Activated naive CD8-positive, alpha-beta T cell treated with anti-CD3 and anti-CD28 coated beads, Interleukin-2, amount 10 ng/mL, durations not matched to agents 7 days and 5 days (primary cell): ENCODE measurements at regions not wholly inside any gene's neighbourhood (a gene's known extent, or its start where the extent isn't known, plus 50 kb on each side); places are given as distances from the start of the nearest gene placed in this dataset.
"Not testable (repeated sequence)": the region's sequence is repeated elsewhere in the genome, so short reads cannot be mapped to it uniquely, and the experiment has no call there.

Experiments used
- ATAC-seq: fragments of 150-1000 bp; cut with Tn5 transposase; one replicate; pipeline ENCODE4 v1.10.0; 2021; ENCODE audit warnings: low read depth, moderate library complexity
- POLR2A ChIA-PET: fragments of 350-600 bp; sonication (Branson Sonifier 250); formaldehyde crosslinking; loops from one replicate; lab custom pipeline; 2021; ENCODE audit warnings: antibody characterized with exemption; lab: Charles Lee
- DNase-seq: peaks from one replicate; pipeline ENCODE4 v3.0.0; 2021
- H3K27ac Mint-ChIP-seq: one replicate; pipeline ENCODE4 v1.8.0; 2022; ENCODE audit warnings: mild to moderate bottlenecking, mixed read lengths
- H3K27me3 Mint-ChIP-seq: one replicate; pipeline ENCODE4 v1.8.0; 2022; ENCODE audit warnings: mild to moderate bottlenecking, moderate library complexity, mixed read lengths
- H3K36me3 Mint-ChIP-seq: one replicate; pipeline ENCODE4 v1.8.0; 2021; ENCODE audit warnings: mild to moderate bottlenecking, mixed read lengths
- H3K4me1 Mint-ChIP-seq: one replicate; pipeline ENCODE4 v1.8.0; 2021; ENCODE audit warnings: mixed read lengths
- H3K4me3 Mint-ChIP-seq: one replicate; pipeline ENCODE4 v1.8.0; 2022; ENCODE audit warnings: mild to moderate bottlenecking, moderate library complexity, mixed read lengths
- H3K9me3 Mint-ChIP-seq: one replicate; pipeline ENCODE4 v1.8.0; 2021; ENCODE audit warnings: mixed read lengths

DNA sequence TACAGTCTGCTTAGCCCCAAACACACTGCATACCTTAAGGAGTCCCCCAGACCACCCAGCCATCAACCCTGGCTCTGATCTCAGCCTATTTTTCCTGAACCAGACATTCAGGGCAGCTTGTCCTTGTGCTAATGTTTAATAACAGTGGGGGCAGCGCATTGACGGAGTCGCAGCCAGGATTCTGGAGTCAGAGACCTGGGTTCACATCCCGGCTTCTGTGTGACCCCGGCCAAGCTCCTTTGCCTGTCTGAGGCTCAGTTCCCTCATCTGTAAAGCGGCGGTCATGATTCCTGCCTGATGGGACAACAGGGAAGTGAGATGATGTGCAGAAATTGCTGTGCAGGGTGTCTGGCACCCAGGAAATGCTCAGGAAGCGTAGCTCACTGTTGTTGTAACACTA, 63.1 kb downstream of the MATN1 start:
- Mint-ChIP-seq H3K36me3 (no peaks in the 10 kb centered on the region), H3K27me3 (no peaks in the 10 kb centered on the region), H3K27ac (no peak overlapping the region), H3K4me3 (no peak overlapping the region), H3K9me3 (no peaks in the 10 kb centered on the region), H3K4me1 (no peaks in the 10 kb centered on the region)
- no peak for ATAC-seq
- POLR2A ChIA-PET = no interaction called here
- no peak for DNase-seq

DNA sequence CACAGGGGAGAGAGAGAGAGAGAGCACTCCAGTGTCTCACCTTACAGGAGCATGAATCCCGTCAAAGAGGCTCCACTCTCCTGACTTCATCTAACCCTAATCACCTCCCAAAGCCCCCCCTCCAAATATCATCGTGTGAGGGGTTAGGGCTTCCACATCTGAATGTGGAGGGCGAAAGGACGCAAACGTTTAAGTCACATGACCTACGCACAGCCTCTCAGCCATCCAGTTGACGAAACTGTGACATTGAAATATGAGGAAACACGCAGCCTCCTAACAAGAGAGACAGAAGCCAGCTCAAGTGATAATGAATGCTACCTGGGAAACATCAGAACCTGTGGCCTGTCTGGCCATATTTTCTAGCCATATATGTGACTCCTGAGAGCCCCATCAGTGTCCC, 63.7 kb downstream of the MATN1 start:
- Mint-ChIP-seq H3K27me3 (no peaks in the 10 kb centered on the region), H3K36me3 (no peaks in the 10 kb centered on the region), H3K27ac (no peak overlapping the region), H3K9me3 (no peaks in the 10 kb centered on the region), H3K4me3 (no peak overlapping the region), H3K4me1 (peaks cover 1% of the 10 kb centered on the region)
- POLR2A ChIA-PET = no interaction called here
- DNase-seq (no peak), ATAC-seq (no peak)

DNA sequence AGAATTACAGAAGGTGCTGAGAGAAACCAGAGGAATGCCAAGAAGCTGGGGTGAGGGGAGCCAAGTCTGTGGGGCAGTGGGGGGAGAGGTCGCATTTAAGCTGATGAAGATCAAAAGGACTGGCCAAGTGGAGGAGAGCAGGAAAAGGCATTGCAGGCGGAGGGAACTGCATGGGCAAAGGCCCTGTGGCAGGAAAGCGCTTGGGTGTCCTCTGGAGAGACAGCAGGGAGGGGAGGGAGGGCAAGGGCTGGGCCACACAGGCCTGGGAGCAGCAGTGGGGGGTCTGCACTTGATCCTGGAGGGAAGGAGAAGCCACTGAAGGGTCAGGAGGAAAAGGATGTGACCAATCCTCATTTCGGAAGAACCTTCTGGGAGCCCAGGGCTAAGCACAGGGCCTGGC, 65.0 kb downstream of the MATN1 start:
- H3K36me3 Mint-ChIP-seq, H3K27ac Mint-ChIP-seq, H3K27me3 Mint-ChIP-seq, H3K4me3 Mint-ChIP-seq, H3K4me1 Mint-ChIP-seq, POLR2A ChIA-PET, ATAC-seq, H3K9me3 Mint-ChIP-seq, DNase-seq: not testable (repeated sequence)

DNA sequence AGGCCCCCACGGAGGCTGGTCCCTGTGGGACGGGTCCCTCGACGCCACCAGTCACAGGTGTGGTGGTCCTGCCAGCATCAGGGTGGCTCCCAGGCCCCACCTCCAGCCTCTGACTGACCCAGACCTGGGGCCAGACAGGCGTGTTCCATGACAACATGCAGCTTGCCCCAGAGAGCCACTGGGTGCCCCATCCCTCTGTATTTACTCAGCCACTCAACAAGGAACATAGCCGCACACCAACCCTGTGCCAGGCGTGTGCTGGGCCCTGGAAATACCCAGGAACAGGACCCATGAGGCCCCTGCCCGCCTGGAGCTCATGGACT, 65.4 kb downstream of the MATN1 start:
- ATAC-seq = no peak
- no peak overlapping the region for H3K27ac Mint-ChIP-seq
- DNase-seq = no peak
- peaks cover 1% of the 10 kb centered on the region for H3K4me1 Mint-ChIP-seq
- no peaks in the 10 kb centered on the region for H3K27me3 Mint-ChIP-seq
- no peaks in the 10 kb centered on the region for H3K36me3 Mint-ChIP-seq
- no peak overlapping the region for H3K4me3 Mint-ChIP-seq
- H3K9me3 Mint-ChIP-seq = peaks cover 4% of the 10 kb centered on the region
- POLR2A ChIA-PET = no interaction called here

DNA sequence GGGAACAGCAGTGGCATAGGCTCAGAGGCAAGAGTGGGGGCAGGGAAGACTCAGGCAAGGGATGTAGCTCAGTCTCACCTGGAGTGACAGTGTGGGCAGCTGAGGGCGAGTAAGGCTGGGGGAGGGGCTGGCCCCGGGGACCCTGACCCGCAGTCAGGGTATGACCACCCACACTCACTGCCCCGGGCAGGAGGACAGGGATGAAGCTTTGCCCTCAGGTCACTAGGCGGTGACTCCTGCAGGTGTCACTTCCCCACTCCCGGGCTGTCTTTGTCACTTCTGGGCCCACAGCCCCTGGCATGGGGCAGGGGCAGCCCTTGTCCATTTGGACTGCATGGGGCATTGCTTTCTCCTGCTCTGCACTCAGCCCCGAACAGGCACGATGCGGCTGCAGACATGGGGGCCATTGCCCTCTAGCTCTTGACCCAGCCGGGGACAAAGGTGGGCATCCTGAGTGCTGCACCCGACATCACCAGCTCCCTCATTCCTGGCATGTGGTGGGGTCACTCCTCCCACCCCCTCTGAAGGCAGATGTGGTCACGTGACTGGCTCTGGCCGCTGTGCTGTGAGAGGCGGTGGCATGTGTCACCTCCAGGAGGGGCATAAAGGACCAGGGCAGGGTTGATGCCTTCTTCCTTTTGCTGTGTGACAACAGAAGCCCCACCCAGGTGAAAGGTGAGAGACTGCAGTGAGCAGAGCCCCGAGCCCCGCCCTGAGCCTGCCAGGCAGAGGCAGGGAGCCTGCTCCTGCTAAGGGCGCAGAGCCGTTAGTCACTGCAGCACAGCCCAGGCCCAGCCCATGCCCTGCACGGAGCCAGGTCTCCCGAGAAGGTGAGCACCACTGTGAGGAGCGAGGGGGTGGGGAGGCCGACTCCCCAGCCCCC, 66.0 kb downstream of the MATN1 start:
- no peak overlapping the region for H3K27ac Mint-ChIP-seq
- peaks cover 4% of the 10 kb centered on the region for H3K9me3 Mint-ChIP-seq
- ATAC-seq = no peak
- H3K4me3 Mint-ChIP-seq = no peak overlapping the region
- no peaks in the 10 kb centered on the region for H3K36me3 Mint-ChIP-seq
- no peaks in the 10 kb centered on the region for H3K27me3 Mint-ChIP-seq
- no peak for DNase-seq
- POLR2A ChIA-PET = no interaction called here
- peaks cover 1% of the 10 kb centered on the region for H3K4me1 Mint-ChIP-seq

DNA sequence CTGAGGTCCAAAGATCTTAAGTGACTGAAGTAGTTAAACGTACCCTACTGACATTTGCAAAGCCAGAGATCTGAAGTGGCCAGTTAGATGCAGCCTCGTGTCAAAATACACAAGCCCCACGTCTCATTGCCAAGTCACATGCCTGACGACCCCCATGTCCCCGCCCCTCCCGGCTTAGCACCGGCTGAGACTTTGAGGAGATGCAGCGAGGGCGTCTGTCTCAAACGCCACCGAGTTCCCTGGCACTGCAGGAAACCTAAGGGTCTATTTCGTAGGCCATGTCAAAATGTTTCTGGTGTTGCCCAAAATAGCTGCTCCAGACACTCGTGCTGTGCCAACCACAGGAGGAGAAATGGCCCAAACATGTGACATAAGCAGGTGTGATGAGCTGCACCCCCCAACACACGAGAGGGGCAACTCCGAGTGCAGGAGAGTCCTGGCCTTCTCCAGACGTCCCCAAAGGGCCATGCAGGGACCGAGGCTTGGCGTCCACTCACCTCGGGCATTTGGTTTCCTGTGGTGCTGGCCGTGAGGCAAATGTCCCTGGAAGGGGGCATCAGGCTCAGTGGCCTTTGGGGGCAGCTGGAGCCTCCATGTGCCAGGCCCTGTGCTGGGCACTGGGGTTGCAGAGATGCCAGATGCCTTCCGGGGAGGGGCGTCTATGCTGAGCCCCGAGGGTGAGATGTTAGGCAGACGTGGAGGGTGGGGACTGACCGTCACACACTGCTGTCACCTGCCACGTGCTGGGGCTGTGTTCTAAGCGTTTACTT, 67.0 kb downstream of the MATN1 start:
- H3K4me1 Mint-ChIP-seq = peaks cover 1% of the 10 kb centered on the region
- no peaks in the 10 kb centered on the region for H3K27me3 Mint-ChIP-seq
- ATAC-seq = no peak
- H3K36me3 Mint-ChIP-seq = no peaks in the 10 kb centered on the region
- no peak overlapping the region for H3K4me3 Mint-ChIP-seq
- POLR2A ChIA-PET = no interaction called here
- H3K9me3 Mint-ChIP-seq = peaks cover 4% of the 10 kb centered on the region
- H3K27ac Mint-ChIP-seq = peak overlapping the region; percentile 48
- no peak for DNase-seq

DNA sequence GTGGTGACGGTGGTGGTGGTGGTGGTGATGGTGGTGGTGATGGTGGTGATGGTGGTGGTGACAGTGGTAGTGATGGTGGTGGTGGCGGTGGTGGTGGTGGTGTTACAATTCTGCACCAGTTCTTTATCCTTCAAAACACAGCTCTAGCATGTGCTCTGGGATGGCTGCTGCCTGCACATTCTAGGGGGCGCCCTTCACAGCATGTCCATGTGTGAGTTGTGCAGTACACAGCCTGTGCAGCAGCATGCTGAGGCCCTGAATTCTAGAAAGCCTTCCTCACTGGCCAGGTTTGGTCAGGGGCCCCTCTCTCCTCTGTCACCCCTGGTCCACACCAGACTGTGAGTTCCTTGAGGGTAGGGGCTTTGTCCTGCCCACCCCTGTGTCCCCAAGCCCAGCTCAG, 67.7 kb downstream of the MATN1 start:
- H3K36me3 Mint-ChIP-seq = no peaks in the 10 kb centered on the region
- H3K9me3 Mint-ChIP-seq = peaks cover 4% of the 10 kb centered on the region
- DNase-seq (no peak), ATAC-seq (no peak)
- H3K4me1 Mint-ChIP-seq = peaks cover 1% of the 10 kb centered on the region
- no peak overlapping the region for H3K4me3 Mint-ChIP-seq
- POLR2A ChIA-PET = no interaction called here
- no peak overlapping the region for H3K27ac Mint-ChIP-seq
- no peaks in the 10 kb centered on the region for H3K27me3 Mint-ChIP-seq

DNA sequence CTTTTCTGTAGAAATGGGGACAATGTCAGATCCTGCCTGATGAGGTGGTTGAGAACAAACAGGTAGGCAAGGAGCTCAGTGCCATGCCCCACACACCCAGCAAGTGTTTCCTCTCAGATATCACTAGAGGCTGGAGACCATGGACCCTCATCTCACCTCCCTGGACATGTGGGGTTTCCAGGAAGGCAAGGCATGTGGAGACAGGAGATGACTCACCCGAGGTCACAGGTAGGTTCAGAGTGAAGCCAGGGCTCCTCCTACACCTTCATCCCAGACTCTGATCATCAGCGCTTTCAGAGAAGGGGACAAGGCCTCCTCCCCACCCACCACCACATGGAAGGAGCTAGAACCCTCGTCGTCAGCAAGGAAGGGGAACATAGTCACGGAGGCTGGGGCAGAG, 69.2 kb downstream of the MATN1 start:
- H3K4me3 Mint-ChIP-seq = no peak overlapping the region
- peaks cover 4% of the 10 kb centered on the region for H3K9me3 Mint-ChIP-seq
- peak overlapping the region; percentile 71 for H3K27ac Mint-ChIP-seq
- ATAC-seq (no peak), DNase-seq (no peak)
- POLR2A ChIA-PET = no interaction called here
- H3K27me3 Mint-ChIP-seq = peaks cover 4% of the 10 kb centered on the region
- no peaks in the 10 kb centered on the region for H3K36me3 Mint-ChIP-seq
- H3K4me1 Mint-ChIP-seq = peaks cover 7% of the 10 kb centered on the region

DNA sequence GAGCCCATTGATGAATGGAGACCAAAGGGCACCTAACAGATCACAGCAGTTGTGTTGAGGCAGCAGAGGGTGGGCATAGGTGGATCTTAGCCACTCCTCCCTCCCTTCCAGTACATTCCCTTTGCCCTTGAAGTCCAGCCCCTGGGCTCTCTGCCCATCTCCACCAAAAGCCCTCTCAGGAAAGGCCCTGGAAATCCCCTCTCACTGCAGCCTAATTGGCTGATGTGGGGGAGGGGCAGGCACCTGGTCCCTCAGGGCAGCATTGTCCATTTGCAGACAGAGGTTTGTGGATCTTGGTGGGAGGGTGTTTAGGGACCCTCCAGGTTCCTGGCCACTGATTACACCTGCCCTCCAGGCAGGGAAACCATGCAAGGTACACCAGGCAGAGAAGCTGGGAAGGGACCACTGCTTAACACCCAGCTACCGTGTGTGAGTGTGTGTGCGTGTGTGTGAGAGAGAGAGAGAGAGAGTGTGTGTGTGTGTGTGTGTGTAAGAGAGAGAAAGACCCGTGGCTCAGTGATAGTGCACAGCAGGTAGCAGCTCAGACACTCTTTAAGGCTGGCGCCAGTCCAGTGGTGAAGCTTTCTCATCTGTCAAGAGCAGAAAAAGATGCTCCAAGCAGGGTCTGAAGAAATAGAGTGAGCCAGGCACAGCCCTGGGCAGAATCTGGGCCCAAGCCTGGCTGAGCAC, 71.1 kb downstream of the MATN1 start:
- ATAC-seq = no peak
- Mint-ChIP-seq H3K27ac (no peak overlapping the region), H3K4me1 (peaks cover 7% of the 10 kb centered on the region), H3K4me3 (no peak overlapping the region), H3K9me3 (peaks cover 4% of the 10 kb centered on the region), H3K36me3 (no peaks in the 10 kb centered on the region), H3K27me3 (peaks cover 4% of the 10 kb centered on the region)
- POLR2A ChIA-PET = no interaction called here
- no peak for DNase-seq

DNA sequence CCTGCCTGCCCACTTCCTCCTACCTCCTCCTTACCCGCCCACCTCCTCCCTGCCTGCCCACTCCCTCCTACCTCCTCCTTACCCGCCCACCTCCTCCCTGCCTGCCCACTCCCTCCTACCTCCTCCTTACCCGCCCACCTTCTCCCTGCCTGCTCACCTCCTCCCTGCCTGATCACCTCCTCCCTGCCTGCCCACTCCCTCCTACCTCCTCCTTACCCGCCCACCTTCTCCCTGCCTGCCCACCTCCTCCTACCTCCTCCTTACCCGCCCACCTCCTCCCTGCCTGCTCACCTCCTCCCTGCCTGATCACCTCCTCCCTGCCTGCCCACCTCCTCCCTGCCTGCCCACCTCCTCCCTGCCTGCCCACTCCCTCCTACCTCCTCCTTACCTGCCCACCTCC, 72.0 kb downstream of the MATN1 start:
- H3K27ac Mint-ChIP-seq, H3K4me3 Mint-ChIP-seq, H3K9me3 Mint-ChIP-seq, DNase-seq, H3K4me1 Mint-ChIP-seq, H3K36me3 Mint-ChIP-seq, POLR2A ChIA-PET, ATAC-seq, H3K27me3 Mint-ChIP-seq: not testable (repeated sequence)

DNA sequence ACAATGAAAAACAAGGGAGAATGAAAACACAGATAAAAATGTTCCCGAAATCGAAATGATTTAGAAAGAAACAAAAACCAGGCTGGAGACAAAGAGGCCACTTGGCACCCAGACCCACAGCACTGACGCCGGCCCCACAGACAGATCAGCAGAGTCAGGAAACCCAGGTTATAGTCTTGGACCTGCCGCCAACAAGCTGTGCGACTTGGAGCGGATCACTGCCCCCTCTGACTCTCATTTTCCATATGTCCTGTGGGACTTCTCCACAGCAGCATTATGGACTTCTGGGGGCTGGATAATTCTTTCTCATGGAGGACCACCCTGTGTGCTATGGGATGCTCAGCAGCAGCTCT, 72.4 kb downstream of the MATN1 start:
- Mint-ChIP-seq H3K36me3 (no peaks in the 10 kb centered on the region), H3K27ac (no peak overlapping the region), H3K9me3 (peaks cover 4% of the 10 kb centered on the region), H3K27me3 (peaks cover 4% of the 10 kb centered on the region), H3K4me1 (peaks cover 7% of the 10 kb centered on the region), H3K4me3 (no peak overlapping the region)
- no peak for DNase-seq
- no peak for ATAC-seq
- POLR2A ChIA-PET = no interaction called here

DNA sequence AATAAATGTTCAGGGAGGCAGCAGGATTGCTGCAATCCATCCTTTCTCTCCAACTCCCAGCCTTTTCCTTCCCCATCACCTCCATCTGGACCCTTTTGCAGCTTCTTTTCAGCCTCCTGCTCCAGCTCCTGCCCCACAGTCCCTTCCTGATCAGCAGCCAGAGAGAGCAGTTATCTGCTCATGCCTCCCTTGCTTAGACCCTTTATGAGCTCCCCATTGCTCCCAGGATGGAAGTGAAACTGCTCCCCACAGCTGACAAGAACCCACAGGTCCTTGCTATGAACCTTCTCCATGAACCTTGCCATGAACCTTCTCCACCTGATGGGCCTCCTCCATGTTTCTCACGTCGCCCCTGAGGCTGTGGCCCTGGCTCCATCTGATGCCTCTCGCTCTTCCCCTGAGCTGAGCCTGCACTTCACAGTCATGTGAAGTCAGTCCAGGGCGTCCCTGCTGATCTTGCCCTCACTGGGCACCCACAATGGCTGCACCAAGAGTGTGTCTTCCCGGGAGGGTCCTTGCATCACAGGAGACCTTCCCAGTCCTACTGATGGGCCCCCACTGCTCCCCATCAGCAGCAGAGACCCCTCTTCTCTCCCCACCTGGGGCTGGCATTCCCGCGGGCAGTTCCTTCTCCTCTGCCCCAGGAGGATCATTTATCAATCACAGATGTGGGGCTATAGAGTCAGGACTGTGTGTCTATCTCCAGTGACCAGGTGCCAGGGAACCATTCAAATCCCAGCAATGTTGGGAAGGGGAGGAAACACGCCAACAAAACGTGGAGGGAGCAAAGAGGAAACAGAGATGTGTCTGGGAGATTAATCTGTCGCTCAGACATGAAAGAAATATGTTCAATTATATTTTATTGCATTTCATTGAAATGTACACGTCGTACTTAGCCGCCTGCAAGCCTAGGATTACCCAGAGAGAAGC, 73.1 kb downstream of the MATN1 start:
- POLR2A ChIA-PET = no interaction called here
- no peaks in the 10 kb centered on the region for H3K36me3 Mint-ChIP-seq
- ATAC-seq (no peak), DNase-seq (no peak)
- H3K27ac Mint-ChIP-seq = no peak overlapping the region
- H3K27me3 Mint-ChIP-seq = peaks cover 5% of the 10 kb centered on the region
- H3K4me1 Mint-ChIP-seq = peaks cover 7% of the 10 kb centered on the region
- H3K9me3 Mint-ChIP-seq = peaks cover 4% of the 10 kb centered on the region
- H3K4me3 Mint-ChIP-seq = no peak overlapping the region
